ENCODE measurements at regions not wholly inside any gene's neighbourhood (a gene's known extent, or its start where the extent isn't known, plus 50 kb on each side); places are given as distances from the start of the nearest gene placed in this dataset.
"Not testable (repeated sequence)": the region's sequence is repeated elsewhere in the genome, so short reads cannot be mapped to it uniquely, and the experiment has no call there.

DNA sequence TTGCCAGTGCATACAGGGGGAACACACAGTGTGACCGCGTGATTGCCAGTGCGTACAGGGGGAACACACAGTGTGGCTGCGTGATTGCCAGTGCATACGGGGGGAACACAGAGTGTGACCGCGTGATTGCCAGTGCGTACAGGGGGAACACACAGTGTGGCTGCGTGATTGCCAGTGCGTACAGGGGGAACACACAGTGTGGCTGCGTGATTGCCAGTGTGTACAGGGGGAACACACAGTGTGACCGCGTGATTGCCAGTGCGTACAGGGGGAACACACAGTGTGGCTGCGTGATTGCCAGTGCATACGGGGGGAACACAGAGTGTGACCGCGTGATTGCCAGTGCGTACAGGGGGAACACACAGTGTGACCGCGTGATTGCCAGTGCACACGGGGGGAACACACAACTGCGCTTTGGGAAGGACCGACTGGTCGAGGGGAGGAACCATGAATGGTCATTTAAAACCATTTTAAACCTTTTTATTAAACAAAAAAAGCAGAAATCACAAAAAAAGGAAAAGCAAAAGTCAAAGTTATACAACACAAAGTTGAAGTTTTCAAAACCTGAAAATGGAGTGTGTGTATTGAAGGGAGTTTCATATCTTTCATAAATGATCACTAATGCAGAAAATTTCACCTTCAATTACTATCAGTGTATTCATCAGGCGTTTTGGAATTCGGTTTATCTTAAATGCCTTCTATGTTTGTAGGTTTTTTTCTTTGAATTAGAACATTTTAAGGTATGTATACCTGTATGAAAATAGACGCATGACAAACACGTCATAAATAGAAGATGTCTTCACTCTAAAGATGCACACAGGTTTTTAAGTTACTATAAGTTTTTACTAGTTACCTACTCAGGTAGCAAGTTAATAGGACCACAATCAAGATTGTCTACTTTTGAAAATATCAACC, 141.0 kb downstream of the RTP5 start:
- DNase-seq: not testable (repeated sequence)

DNA sequence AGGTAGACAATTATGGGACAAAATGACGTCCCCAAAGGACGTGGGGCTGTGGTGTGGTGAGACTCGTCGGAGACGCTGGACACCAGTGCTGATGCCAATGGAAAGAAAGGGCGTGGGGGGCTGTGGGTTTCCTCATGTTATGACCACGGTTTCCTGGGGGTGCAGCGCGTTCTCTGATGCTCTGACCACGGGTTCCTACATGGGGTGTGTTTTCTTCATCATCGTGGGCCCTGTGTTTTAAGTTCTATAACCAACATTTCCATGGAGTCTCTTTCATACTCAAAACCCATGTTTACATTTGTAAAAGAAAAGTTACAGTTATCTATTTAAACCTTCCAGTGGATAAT, 141.6 kb downstream of the RTP5 start:
- no peak for DNase-seq

DNA sequence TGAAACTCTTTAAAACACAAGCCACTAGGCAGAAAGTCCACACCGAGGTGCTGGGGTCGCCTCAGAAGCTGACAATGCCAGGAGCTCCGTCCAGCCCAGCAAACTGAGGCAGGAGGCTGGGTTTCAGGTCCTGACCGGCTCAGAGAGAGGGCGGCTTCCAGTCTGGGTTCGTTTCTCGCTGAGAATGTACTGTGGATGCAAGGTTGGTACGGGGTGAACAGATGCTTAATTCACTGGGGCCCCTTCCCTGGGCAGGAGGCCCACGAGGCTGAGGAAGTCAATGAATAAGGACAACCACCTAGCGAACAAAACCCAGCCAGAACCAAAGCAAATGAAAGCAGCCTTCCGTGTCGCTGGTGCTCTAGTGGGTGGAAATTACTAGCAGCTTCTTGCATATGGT, 142.0 kb downstream of the RTP5 start:
- no peak for DNase-seq

DNA sequence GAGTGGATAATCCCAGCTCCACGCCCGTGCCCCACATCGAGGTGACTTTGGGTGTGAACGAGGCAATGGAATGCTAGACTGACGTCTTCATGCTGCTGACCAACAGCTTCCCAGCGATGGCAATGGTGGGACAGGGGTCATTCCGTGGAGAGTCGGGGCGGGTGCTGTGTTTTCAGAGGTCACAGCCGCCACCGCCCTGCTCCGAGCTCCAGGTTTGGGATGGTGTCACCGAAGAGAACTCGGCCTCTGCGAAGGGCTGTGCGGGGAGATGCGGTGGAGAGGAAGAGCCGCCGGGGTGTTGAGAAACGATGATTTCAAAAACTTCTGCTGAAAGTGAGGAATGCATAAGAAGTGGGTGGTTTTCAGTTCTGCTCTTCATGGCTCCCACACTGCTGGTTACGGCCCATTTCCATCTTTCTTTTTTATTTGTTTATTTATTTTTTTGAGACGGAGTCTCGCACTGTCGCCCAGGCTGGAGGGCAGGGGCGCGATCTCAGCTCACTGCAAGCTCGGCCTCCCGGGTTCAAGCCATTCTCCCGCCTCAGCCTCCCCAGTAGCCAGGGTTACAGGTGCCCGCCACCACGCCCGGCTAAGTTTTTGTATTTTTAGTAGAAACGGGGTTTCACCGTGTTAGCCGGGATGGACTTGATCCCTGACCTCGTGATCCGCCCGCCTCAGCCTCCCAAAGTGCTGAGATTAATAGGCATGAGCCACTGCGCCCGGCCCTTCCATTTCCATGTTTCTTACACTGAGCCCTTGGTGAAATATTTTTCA, 142.6 kb downstream of the RTP5 start:
- no peak for DNase-seq

DNA sequence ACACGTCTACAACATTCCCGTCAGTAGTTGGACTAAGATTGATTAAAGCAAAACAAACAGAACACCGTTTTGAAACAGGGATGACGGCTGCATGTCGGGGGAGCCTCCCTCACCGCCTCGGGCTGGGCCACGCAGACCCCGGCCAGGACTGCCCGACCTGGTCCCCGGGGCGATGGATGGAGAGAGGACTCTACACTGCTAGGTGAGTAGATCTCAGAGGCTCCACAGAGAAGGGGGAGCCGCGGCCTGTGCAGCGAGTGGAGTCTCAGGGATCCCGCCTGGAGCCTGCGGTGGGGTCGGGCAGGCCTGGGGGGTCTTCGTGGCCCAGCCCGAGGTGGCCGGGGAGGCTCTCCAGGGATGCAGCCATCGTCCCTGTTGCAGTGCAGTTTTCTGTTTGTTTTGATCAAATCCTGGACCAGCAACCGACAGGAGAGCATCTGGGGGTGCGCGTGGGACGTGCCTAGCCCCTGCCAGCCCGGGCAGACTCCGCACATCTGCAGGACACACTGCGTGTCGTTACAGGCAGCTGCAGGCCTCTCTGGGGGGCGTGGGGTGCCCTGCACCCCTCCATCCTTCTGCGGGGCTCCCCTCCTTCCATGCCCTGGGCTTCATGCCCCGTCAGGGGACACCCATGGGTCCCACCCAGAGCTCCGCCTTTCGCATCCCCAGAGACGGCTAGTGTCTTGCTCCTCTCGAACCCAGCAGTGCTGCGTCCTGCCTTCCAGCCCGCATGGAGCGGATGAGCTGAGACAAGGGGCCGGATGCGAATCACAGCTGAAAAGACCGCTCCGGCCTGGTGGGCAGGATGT, 143.6 kb downstream of the RTP5 start:
- no peak for DNase-seq

DNA sequence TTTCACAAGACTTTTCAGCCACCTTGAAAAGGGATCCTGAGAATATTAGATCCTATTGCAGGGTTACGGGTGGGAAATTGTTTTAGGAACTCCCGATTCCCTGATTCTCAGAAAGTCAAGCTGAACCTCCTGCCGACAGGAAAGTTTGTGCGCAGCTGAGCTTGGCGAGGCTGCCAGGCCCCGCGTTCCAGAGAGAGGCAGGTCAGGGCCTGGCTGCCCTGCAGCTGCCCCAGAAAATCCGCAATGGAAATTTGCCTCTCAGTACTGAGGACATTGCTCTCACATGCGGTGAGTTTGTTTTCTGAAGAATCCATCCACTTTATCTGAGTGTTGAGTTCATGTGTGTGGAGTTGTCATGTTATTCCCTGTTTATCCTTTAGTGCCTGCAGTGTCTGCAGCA, 144.2 kb downstream of the RTP5 start:
- DNase-seq: no peak

DNA sequence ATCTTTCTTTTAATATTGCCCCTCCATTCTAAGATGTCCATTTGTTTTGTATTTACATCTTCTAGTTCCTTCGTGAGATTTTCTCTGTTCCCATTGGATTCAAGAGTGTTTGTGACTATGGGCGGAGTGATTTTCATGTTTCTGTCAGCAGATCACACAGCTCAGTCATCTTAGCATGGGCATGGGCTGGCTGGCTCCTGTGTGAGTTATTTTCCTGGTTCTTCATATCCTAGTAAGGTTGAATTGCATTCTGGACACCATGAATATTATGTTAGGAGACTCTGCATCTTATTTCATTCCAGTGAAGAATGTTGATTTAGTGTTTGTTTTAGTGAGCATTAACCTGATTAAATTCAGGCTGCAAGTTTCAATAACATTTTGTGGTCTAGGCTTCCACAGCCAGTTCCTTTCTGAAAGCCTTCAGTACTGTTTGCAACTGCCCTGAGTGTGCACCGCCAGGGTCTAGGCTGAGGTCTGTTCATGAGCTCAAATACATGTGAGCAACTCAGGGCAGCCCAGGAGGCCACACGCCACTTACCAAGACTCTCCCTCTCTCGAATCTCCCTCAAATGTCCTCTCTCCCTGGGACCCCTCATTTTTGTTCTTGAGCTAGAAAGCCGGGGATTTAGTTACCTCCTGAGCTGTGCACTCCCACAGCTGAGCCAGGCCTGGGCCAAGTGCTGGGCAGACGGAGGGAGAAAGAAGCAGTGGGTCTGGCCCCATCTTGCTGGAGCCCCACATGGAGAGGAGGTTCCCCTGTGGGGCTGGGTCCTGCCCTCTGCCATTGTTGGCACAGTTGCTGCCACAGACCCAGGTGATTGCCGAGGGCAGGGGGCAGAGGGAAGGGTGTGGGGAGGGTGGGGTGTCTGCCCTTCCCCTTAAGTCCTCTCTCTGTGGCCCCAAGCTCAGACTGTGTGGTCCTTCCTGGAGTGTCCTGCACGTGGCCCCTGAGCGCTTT, 145.9 kb downstream of the RTP5 start:
- DNase-seq: no peak

DNA sequence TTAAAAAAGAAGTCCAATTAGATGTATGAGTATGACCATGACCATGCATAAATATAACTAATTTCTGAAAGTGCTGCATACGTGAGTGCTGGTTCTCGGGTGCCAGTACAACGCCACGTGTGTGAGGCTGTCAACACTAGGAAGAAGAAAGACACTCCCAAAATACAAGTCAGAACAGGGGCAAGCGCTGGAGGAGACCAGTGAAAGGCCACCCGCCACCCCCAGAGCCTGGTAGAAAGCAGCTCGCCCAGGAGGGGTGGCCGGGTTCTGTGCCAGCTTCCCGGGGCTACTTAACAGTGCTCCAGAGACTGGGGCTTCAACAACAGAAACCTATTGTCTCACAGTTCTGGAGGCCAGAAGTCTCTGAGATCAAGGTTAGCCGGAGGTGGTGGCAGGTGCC, 147.6 kb downstream of the RTP5 start:
- DNase-seq: no peak

DNA sequence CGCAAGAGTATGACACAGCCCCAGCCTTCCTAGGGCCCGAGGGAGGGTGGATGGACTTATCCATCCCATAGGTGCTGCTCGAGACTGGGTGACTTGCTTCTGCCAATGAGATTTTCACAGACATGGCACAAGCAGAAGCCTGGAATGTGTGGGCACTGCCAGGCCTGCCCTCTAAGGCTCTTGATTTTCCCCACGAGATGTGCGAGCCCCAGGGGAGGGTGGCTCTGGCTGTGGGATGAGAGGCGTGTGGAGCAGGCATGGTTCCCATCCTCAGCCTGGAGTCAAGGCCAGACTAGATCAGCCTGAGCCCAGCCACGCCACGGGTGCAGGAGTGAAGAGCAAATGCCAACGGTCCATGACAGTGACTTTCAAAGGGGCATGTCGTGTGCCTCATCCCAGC, 148.9 kb downstream of the RTP5 start:
- not testable (repeated sequence) for DNase-seq

DNA sequence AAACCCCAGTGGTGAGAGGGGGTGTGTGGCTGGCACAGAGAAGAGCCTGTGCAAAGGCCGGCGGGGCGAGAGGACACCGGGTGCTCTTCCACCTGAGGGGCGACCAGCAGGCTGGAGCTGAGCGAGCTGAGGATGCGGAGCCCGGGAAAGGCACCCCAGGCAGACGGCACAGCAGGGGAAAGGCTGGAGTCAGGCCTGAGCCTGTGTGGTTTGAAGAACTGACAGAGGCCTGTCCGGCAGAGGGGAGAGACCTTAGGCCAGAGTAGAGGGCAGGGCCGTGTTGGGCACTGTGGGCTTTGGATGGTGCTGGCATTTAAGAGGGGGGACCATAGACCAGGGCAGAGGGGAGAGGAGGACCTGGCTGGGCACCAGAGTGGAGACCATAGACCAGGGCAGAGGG, 149.8 kb downstream of the RTP5 start:
- no peak for DNase-seq

DNA sequence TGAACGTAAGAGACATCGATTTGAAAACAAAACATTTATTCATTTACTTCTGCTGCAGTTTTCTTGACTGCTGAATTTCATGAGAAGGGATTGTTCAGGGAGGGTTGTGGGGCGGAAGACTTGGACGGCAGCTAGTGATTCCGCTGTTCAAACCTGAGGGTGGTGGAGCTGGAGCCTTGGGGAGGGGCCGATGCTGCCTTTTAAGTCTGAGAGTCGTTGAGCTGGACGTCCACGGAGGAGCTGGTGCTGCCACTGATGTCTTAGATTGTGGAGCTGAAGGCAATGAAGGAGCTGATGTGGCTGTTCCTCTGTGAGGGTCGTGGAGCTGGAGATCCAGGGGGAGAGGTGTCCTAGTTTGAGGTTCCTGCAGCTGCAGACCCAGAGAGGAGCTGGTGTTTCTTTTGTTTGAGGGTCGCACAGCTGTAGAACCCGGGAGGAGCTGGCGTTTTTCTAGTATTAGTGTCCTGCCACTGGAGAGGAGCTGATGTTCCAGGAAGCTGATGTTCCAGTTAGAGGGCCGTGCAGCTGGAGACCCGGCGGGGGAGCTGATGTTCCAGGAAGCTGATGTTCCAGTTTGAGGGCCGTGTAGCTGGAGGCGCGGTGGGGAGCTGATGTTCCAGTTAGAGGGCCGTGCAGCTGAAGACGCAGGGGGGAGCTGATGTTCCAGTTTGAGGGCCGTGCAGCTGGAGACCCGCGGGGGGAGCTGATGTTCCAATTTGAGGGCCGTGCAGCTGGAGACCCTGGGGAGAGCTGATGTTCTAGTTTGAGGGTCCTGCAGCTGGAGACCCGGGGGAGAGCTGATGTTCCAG, 150.9 kb downstream of the RTP5 start:
- DNase-seq: no peak

DNA sequence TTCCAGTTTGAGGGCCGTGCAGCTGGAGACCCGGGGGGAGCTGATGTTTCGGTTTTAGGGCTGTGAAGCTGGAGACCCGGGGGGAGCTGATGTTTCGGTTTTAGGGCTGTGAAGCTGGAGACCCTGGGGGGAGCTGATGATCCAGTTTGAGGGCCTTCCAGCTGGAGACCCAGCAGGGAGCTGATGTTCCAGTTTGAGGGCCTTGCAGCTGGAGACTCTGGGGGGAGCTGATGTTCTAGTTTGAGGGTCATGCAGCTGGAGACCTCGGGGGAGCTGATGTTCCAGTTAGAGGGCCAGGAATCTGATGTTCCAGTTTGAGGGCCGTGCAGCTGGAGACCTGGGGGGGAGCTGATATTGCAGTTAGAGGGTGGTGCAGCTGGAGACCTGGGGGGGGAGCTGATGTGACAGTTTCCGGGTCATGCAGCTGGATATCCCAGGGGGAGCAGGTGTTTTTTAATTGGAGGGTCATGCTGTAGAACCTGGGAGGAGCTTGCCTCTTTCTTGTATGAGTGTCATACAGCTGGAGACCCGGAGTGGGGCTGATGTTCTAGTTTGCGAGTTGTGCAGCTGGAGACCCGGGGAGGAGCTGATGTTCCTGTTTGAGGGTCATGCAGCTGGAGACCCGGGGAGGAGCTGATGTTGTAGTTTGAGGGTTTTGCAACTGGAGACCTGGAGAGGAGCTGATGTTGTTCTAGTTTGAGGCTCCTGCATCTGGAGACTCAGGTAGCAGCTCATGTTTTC, 153.2 kb downstream of the RTP5 start:
- DNase-seq: no peak

DNA sequence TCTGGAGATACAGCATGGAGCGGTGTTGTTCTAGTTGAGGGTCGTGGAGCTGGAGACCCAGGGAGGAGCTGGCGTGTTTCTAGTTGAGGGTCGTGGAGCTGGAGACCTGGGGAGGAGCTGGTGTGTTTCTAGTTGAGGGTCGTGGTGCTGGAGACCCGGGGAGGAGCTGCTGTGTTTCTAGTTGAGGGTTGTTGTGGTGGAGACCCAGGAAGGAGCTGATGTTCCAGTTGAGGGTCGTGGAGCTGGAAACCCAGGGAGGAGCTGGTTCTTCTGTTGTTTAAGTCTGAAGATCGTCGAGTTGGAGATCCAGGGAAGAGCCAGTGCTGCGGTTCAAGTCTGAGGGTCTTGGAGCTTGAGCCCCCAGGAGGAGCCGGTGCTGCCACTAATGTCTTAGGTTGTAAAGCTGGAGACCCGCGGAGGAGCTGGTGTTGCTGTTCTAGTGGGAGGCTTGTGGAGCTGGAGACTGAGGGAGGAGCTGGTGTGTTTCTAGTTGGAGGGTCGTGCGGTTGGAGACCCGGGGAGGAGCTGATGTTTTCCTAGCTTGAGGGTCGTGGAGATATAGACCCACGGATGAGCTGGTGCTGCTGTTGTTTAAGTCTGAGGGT, 155.3 kb downstream of the RTP5 start:
- no peak for DNase-seq

DNA sequence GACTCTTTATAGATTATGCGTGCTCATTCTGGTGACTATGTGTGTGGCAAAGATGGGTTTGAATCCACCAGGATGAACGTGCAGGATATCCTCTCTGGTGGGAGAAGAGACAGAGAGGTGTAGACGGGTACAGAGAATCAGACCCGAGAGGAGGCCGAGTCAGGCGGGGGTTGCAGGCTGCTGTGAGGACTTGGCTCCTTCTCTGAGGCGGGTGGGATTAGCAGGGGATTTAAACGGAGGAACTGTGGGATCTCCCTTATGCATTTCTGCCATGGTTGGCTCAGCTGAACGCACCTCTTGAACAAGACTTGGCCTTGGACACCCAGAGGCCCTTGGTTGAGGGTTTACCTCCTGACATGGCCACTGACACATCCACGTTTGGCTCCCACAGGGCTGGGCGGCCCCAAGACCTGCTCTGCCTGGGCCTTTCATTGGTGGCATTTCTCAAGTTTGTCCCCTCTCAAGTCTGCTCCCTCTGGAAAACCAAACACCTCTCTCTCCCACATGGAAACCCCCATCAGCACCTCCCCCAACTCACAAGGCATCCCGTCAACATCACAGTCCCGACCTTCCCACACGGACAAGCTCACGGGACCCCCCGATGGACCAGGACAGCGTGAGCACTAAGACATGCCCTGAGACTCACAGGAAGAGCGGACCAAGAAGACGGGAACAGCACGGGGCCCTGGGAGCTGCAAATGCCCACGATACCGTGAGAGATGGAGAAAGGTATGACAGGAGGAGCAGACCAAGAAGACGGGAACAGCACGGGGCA, 158.3 kb downstream of the RTP5 start:
- DNase-seq: no peak

DNA sequence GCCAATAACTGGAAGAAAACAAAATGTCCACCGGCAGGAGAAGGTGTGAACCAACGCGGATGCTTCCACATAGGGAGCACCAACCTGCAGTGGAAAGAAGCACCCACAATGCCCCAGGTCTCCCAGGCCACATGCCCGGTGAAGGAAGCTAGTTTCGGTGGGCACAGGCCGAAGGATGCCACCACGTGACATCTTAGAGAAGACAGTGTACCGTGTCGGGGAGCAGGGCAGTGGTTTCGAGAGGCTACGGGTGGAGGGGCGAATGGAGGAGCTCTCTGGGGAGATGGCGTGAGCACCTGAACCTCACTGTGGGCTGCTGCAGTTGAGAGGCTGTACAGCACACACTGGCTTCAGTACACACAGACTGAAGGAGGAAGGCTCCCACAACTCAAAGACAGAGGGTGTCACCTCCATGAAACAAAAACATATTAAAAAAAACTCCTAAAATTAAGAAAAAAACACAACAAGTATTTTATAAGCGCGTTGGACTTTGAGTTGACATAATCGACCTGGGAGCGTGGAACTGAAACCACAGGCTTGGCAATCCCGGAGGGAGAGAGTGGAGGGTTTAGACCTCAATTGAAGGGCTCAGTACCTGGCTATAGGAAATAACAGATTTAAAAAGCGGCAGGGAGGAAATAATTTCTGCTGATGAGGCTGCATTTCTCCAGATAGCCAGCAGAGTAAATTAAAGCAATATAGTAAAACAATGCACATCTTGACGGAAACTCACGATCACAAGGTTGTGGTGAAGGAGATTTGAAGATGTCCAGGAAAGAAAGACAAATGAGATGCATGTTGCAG, 160.1 kb downstream of the RTP5 start:
- DNase-seq: no peak

DNA sequence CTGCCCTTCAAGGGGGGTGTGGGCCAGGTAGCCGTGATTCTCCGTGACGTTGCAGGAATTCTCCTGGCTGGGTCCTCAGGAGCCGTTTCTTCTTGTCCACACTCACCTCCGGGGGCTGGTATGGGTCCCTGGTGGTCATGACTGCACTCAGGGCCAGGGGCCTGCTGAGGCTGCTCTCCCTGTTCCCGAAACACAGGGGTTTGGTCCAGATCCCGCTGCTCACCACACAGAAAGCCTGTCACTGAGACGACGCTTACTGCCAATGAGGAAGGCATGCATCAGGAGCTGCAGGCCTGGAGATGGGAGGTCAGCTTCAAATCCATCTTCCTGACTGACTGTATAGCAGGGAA, 160.7 kb downstream of the RTP5 start:
- DNase-seq: no peak

DNA sequence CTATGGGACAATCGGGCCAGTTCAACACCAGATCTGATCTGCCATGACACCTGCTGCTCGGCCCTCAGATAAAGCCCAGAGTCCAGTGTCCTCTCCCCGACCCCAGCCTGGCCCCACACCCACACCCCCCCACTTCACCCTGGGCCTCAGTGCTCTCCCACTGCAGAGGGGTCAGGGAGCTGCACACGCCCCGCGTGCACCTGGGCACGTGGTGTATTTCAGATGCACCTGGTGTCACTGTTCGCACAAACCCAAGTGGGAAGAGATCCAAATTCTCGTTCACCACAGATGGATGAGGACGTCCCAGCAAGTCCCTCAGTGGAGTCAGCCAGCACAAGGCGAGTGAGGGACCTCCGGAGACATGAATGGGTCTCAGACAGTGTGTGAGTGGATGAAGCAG, 161.3 kb downstream of the RTP5 start:
- DNase-seq: no peak

DNA sequence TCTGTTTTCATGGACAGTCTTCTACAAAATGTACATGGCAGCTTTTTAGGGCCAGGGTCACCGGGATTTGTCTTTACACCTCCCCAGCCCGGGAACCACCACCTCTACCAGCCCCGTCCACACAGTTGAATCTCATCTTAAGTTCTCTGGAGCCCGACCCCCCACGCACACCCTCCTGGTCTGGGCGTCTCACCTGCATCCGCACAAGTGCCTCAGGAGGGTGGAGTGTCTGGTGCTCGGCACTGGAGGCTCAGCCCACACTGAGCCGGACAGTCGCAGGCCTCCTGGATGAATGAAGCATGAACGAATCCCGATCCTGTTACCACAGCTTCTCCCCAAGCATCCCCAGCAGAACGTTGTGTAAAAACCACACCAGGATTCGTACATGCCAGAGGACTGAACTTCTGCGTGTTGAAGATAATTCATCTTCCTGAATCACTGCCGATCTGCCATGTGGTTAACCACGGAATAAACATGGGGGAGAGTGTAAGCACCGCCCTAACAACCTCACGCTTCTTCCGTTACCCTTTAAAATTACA, 162.0 kb downstream of the RTP5 start:
- no peak for DNase-seq

Measured in SW 1271 (cell line).